Esophagus mucosa (tissue), 1 donor: ENCODE measurements at regions not wholly inside any gene's neighbourhood (a gene's known extent, or its start where the extent isn't known, plus 50 kb on each side); places are given as distances from the start of the nearest gene placed in this dataset.
"Not testable (repeated sequence)": the region's sequence is repeated elsewhere in the genome, so short reads cannot be mapped to it uniquely, and the experiment has no call there.

Experiments
- ATAC-seq: fragments of 200-7000 bp; cut with Tn5 transposase; one replicate; pipeline ENCODE4 v1.9.1; 2020
- donor health status: DM: yes; HTN: yes; CAD: no.

DNA sequence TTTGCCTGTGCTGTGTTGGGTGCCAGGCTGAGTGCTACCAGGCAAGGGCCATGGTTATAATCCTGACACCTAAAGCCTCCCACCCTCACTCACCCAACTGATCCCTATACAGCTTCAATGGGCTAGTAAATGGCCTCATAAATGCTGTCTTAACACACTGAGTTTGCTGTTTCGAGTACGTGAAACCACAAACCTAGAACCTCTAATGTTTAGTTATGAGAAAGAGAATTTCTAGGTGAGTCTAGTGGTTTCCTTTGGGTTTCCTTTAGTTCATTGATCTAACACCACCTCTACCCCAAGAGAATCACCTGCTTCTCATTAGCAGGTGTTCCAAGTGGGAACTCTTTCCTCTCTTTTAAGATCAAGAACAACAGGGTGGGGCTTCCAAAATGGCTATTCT is 172.0 kb downstream of the MC4R start:
- ATAC-seq = no peak

DNA sequence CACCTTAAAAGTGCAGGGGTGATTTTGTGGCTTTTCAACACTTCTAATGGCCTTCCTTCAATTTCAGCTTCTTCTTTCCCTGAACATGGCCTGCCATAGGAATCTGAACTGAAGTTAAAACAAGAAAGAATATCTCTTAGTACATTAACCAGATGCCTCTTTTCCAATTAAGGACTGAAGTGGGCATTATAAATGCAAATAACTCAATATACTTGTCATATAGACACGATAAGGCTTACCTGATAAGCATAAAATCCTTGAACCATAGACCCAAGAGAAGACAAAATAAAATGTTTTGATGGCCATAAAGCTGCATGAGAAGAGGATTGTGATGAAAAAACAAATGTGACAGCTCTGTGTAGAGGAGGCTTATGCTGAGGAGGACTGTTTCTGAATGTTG is 173.1 kb downstream of the MC4R start:
- ATAC-seq = no peak

DNA sequence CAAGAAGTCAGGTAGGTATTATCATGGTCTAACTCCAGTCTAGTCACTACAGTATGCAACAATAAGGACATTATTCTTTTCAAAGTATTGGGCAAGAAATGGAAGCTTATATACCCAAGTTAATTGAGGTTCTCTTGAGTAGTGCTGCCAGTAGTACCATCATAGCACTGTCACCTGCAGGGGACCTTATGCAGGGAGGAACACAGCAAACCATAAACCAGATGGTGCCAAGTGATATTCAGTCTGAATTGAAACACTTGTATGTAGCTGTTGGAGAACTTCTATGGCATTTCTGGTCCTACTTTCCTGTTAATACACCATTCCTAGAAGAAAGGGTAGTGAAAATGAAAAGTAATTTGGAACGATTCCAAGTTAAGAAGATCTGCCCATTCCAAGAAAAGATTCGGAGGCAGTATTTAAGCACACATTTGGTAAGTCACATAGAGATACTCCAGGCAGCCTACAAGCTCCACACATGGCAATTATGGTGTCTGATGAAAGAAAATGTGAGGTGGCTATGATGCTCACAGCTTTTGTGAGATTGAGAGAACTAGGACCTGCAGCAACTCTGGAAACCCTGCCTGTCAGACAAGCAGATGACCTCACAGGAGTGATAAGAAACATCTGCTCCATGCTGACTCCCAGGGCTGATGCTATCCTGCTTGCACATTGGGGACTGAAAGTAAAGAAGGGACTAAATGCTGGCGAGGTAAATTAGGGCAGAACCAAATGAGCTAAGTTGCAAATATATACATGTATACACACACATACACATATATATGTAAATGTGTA is 174.7 kb downstream of the MC4R start:
- no peak for ATAC-seq

DNA sequence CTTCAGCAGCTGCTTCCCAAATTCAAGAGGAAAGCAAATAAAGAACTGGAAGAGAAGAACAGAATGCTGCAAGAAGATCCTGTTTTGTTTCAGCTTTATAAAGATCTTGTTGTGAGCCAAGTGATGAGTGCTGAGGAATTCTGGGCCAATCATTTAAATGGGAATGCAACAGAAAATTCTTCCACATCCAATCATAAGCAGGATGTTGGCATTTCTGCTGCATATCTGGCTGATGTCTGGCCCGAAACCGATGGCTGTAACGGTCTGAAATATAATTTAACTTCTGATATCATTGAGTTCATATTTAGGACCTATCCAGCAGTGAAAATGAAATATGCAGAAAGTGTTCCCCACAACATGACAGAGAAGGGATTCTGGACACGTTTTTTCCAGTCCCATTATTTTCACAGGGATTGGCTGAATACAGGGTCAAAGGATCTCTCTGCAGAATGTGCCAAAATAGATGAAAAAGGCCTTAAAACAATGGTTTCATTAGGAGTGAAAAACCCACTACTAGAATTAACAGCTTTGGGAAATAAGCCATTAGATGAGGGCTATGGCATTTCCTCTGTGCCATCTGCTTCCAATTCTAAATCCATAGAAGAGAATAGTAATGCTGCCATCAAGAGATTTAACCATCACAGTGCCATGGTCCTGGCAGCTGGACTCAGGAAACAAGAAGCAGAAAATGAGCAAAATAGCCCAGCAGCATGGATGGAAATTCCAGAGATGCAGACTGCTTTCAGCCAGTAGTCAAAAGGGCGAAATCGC is 175.6 kb downstream of the MC4R start:
- no peak for ATAC-seq

DNA sequence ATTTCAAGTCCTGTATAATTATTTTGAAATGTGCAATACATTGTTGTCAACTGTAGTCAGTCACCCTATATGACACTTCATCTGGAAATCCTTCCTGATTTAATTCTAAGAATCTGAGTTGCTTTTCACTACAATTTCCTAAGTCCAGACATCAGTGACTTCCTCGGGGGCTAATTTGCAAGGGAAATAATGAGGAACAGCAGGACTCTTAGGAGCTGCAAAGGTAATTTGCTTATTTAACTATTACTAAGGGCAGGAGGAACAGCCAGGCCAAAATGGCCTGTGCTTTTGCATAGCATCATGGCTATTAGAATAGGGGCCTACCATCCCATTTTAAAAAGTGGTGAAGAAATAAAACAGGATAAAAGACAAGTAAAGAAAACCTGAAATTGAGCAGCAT is 178.8 kb downstream of the MC4R start:
- no peak for ATAC-seq

DNA sequence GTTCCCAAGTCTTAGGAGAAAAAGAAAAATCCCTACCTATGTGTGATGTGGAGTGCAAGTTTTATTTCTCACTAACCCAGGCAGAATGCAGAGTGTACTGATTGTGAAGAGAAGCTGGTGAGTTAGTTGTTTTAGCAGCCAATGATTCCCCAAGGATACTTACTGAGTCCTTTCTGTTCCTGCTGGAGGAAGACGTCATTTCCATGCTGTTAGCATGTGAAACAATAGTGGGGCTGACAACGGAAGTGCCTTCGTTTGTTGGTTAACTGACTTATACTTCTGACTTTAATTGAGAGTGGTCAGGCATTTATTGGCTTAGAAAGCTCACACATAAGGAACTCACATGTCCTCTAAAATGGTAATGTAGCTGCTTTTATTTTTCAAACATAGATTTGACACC is 180.6 kb downstream of the MC4R start:
- ATAC-seq = no peak

DNA sequence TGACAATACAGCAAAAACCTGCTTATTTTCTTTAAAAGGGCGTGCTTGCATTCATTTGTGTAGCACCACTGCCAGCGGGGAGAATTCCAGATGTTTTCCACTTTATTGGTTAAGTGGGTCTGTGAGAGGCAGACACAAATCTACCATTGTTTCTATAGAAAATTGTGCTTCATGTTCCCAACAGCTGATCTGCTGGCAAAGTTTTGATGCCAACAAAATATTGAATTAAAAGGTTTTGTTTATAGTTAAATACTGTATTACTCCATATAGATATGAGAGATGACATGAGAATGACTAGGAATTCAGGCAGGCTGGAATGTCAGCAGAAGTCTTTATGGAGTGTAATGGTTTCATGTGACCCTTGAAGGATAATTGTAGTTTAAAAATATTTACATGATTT is 182.7 kb downstream of the MC4R start:
- ATAC-seq = no peak

DNA sequence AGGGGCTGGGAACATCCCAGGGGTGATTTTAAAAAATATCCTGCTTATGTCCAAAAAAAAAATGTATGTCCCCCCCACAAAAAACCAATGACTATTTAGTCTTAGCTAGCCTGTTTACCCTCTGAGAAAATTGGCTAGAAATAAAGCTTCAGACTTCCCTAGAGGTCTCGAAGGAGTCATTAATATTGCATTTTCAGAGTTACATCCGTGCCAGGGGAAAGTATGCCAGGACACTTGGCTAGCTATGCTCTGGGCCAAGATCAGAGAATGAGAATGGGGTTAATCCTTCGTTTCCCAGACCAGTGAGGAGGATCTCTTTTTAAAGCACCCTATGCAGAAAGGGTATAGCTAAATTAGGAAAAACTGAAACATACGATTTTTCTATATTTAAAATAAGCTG is 183.6 kb downstream of the MC4R start:
- ATAC-seq = no peak

DNA sequence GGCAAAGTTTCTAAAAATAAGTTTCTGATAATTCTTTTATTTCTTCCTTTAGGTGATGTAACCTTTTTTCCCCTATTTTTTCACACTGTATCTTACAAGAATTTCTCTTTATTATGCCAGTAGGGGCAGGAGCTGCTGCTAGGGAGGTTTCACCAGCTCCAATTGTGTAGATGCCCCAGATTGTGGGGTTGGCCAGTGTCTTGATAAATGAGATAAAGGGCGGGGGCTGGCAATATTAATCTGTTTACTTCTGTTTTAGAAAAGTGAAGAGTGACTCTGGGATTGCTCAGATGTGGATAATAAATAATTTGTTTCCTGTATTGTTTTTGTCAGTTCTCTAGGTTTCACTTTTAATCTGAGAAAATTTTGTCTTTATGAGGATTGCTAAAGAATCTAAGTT is 190.4 kb downstream of the MC4R start:
- no peak for ATAC-seq

DNA sequence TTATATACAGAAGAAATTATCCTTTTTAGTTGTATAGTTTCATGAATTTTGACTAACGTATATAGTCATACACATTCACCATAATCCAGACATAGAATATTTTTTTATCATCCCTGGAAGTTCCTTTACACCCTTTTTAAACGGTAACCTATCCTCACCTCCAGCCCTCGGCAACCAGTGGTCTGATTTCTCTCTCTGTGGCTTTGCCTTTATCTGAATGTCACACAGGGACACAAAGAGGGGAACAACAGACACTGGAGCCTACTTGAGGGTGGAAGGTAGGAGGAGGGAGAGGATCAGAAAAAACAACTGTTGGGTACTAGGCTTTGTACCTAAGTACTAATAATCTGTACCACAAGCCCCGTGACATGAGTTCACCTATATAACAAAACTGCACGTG is 191.9 kb downstream of the MC4R start:
- no peak for ATAC-seq

DNA sequence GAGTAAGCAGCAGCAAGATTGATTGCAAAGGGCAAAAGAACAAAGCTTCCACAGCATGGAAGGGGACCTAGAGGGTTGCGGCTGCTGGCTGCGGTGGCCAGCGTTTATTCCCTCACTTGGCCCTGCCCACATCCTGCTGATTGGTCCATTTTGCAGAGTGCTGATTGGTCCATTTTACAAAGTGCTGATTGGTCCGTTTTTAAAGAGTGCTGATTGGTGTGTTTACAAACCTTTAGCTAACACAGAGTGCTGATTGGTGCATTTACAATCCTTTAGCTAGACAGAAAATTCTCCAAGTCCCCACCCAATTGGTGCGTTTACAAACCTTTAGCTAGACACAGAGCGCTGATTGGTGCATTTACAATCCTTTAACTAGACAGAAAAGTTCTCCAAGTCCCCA is 194.4 kb downstream of the MC4R start:
- not testable (repeated sequence) for ATAC-seq

DNA sequence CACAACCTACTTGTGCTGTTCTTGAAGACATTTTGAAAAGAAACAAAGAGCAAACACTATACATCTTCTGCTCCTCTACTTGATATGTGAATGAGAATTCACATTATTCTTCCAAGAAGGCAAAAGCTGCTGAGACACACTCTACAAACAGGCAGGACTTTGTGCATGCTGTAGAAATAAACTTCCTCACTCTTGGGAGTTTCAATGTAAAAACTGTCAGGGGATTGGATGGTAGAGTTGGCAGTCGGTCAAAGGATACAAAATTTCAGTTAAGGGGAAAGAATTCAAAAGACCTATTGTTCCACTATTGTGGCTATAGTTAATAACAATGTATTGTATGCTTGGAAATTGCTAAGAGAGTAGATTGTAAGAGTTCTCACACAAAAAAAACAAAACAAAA is 196.3 kb downstream of the MC4R start:
- ATAC-seq = no peak

DNA sequence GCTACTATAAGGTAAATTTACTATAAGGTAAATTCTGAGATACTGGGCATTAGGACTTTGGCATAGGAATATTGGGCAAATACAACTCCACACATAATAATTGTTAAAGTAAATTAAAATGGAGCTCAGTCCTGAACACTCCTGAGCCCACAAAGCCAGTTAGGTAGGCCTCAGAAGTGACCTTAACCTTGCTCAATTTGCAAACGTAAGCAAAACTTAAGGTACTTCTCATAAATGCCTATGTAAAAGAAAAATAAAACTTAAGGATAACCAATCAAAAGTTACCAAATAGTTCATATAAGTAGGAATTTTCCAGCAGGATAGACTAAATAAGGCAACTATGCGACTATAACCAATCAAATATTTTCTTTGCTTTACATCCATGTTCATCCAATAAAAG is 197.7 kb downstream of the MC4R start:
- ATAC-seq = no peak

DNA sequence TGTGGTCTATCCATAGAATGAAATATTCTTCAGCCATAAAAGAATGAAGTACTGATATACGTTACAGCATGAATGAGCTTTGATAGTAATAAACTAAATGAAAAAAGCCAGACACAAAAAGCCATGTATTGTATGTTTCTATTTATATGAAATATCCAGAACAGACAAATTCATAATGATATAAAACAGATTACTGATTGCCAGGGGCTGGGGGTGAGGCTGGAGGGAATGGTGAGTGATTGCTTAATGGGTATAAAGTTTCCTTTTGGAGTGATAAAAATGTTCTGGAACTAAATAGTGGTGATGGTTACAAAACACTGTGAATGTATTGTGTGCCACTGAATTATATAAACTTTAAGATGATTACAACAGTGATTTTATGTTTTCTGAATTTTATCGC is 200.5 kb downstream of the MC4R start:
- no peak for ATAC-seq

DNA sequence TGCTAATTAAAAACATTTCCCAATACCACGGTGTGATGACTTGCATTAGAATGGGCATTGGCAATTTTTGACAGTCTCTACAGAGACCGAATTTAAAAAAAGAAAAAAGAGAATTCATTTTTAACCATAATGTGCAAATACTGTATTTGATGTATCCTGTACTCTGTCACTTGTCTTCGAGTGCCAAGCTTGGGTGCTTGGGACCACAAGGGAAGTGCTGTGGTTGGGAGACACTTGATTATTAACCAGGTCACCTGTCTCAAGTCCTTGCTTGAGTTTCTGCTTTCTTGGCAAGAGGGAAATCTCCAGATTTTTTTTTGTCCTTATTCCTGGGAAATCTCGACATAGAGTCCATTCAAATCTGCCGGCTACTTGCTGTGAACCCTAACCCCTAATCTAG is 209.0 kb downstream of the MC4R start:
- no peak for ATAC-seq

DNA sequence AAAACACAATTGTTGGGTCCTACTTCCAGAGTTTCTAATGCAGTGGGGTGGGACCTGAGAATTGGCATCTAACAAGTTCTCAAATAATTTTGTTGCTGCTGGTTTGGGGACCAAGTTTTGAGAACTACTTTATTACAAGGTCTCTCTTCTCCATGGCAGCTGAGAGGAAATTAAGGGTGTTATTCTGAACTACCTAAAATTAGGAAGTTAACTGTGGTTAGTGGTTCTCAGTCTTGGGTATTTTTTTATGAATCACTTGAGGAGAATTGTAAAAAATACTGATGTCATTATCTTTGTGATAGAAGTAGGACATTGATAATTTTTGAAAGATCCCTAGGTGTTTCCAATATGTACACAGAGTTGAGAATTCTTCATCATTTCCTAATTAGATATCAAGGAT is 210.2 kb downstream of the MC4R start:
- no peak for ATAC-seq

DNA sequence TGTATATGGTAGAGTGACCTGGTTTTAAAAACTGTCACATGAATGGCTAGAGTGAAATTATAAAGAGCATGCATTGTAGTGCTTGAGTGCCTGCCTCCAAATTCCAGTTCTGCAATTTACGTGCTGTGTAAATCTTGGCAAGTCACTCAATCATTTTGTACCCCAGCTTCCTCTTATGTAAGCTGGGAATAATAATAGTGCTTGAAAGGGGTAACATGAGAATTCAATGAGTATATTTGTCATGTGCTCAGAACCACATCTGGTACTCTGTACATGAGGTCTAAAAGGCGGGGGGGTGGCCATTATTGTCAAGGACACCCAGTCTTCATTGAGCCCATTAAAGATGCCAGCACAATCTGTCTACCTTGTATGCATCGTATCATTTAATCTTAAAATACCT is 214.8 kb downstream of the MC4R start:
- ATAC-seq = no peak

DNA sequence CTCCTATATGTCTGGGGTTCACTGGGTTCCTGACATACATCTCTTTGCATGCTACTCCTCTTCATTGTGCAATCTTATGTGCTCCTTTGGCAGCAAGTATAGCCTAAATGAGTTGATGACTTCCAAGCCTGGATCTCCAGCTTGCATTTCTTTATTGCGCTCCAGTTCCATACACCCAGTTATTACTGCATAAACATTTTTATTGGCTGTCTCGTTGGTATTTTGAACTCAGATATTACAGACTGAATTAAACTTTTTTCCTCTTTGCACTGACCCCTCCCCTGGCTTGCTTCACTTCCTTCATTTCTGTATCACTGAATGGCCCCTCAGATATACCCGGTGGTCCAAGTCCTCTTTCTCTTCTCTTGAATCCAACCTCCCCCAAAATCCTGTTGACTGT is 219.2 kb downstream of the MC4R start:
- ATAC-seq = no peak

DNA sequence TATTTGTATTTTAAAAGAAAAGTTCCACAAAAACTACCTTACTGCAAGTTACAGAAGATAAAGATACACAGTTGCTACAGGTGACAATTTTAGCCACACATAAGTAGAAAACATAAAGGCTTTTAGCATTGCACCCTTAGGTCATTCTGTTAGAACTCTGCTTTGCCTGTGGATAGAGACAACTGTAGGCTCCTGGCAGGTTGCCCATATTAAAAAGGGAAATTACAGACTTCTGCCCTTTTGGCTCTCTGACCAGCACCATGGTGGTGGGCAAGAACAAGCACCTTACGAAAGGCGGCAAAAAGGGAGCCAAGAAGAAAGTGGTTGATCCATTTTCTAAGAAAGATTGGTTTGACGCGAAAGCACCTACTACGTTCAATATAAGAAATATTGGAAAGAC is 223.3 kb downstream of the MC4R start:
- ATAC-seq = no peak

DNA sequence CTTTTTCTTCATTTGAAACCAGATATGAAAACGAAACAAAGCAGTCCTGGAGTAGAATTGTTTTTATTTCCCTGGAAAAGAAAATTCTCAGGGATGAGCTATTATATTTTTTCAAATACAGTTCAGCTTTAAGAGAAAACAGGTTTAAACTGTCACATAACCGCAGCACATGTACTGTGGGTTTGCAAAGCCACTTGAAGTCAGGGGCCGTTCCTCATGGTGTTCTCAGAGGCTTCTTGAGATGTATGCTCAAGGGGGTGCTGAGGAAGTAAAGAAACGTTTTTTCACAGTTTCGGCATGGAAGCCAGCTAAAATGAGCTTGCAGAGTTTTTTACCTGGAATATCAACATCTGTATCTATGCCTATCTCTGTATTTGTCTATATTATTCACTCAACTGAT is 225.3 kb downstream of the MC4R start:
- ATAC-seq = no peak

DNA sequence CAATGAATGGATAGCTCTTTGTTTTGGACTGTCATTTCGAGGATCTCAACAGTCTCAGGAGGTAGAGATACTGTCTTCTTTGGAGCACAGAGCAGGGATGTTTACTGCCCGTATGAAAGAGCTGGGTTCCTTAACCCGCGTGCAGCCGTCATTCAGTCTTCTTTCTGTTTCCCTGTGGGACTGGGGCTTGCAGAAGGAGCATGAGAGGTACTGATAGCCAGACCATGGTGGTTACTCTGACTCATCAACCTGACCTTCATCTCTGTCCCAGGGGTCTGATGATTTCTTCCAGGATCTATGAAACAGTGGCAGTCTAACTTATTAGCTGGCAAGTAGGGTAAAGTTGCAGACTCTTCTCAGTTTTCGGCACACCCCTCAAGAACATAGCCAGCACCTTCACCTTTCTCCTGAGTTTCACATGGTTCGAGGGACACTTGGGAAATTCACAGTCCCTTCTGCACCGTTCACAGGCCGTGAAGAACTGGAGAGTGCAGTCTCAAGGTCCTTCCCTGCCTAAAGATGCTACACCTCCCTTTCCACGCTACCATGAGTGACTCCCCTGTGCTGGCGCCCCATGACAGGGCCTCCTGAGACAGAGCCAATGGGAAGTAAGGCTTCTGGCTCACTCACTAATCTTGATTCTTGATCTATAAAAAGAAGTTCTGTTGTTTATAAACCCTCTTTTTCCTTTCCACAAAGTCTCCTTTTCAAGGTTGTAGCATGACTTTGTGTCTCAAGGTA is 226.2 kb downstream of the MC4R start:
- ATAC-seq = no peak

DNA sequence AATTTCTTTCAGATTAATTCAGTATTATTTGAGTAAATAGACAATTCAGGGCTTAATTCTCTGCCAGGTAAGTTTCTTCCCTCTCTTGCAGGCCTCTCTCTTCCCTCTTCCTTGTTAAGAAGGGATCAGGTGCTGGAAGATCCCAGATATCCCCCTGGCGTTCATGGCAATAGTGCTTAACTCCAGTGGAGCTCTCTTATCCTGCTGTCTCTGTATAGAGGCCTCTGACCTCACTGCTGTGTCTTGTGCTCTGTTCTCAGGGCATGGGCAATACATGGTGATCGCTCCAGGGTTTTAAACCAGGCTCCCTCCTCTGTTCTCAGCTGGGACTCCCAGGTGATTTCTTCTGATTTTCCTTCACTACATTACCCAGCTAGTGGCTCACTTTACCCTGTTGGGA is 226.8 kb downstream of the MC4R start:
- no peak for ATAC-seq

DNA sequence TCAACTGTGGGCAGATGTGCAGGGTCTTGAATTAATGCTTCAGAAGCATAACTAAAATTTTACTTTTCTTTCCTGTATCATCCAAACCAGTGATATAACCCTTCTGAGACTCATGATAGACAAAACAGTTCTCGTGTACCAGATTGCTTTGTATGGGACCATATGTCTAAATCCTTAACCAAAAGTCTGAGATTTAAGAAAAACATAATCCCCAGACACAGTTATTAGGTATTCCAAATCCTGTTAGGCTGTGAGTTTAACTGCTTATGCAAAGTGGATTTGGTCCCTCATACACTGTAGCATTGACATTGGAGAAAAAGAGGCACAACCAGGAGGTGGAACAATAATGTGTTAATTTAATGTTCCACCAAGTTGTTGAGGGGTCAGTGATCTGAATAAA is 235.0 kb downstream of the PMAIP1 start:
- ATAC-seq = no peak

DNA sequence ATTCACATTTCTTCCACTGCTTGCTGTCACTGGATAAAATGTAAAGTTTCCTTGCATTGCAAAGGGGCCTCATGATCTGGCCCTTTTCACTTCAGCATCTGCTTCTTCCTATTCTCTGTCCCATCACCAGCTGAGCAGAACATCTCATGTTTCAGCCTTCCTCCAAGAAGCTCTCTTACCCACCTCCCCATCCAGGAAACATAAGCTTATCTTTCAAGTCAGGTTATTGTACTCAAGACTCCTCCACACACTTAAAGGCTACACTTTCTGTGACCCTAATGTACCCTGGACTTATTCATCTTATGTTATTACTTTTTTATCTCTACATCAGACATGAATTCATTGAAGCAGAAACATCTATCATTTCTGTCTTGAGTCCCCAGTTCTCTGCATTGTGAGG is 230.5 kb downstream of the PMAIP1 start:
- ATAC-seq = no peak
